ENCODE measurements at regions not wholly inside any gene's neighbourhood (a gene's known extent, or its start where the extent isn't known, plus 50 kb on each side); places are given as distances from the start of the nearest gene placed in this dataset.

GRCh38 chr20:39100691-39101090 lies 138.5 kb downstream of the DHX35 start:
- no peak overlapping the region for H2BK12ac ChIP-seq (ENCODE audit: low read depth, low read length)
- no peaks in the 10 kb centered on the region for H3K79me2 ChIP-seq (ENCODE audit: control insufficient read depth in 1 of 2, insufficient read depth in 2 of 2, low read length in 2 of 2)
- peaks cover 3% of the 10 kb centered on the region; the same call in 1 of the 2 replicates for H3K23me2 ChIP-seq (ENCODE audit: low read depth, low read length)
- no peak overlapping the region for H2AFZ ChIP-seq (ENCODE audit: low read length)
- no peak overlapping the region for H2BK20ac ChIP-seq (ENCODE audit: low read length)
- no peak overlapping the region for H3K23ac ChIP-seq (ENCODE audit: insufficient read length)
- H3K14ac ChIP-seq (ENCODE audit: insufficient read length), result no peak overlapping the region
- no peak overlapping the region for H4K8ac ChIP-seq (ENCODE audit: extremely low read depth, insufficient read depth, low read length)
- H4K20me1 ChIP-seq (replicated peaks in 1 of 2; ENCODE audit: control insufficient read depth in 1 of 2, insufficient read depth in 2 of 2, low read length in 2 of 2), result peaks cover 0 to 3% of the 10 kb centered on the region in 2 experiments
- FAIRE-seq (no peak), DNase-seq (ENCODE audit: low read depth in 1 of 2, low spot score in 2 of 2) (no peak)
- no peak overlapping the region for H3K4me3 ChIP-seq (ENCODE audit: extremely low read depth in 1 of 4, insufficient read depth in 2 of 4, low read depth in 3 of 4, low read length in 4 of 4)
- no peak overlapping the region for H3K4ac ChIP-seq (replicated peaks; ENCODE audit: insufficient read length, low read depth, low read length)
- no peak overlapping the region for H4K91ac ChIP-seq (replicated peaks; ENCODE audit: insufficient read length, low read length)
- no peak overlapping the region for H4K5ac ChIP-seq (ENCODE audit: insufficient read length, low read depth, low read length)
- no peak overlapping the region for H2BK15ac ChIP-seq (ENCODE audit: low read length)
- H3K79me1 ChIP-seq (ENCODE audit: low read depth, low read length), result no peaks in the 10 kb centered on the region
- no peak overlapping the region for H3K56ac ChIP-seq (replicated peaks; ENCODE audit: insufficient read length, low read depth, low read length)
- H3K4me2 ChIP-seq (ENCODE audit: insufficient read depth in 1 of 2, low read depth in 2 of 2, low read length in 2 of 2), result no peak overlapping the region
- no peak overlapping the region for H2BK5ac ChIP-seq (ENCODE audit: low read depth, low read length)
- no peak overlapping the region for H3K9ac ChIP-seq (replicated peaks in 1 of 4; ENCODE audit: extremely low read depth in 1 of 4, low read depth in 3 of 4, low read length in 3 of 4)
- H2BK120ac ChIP-seq (replicated peaks; ENCODE audit: low read depth, low read length), result no peak overlapping the region
- H2AK5ac ChIP-seq (ENCODE audit: low read depth, low read length), result no peak overlapping the region
- WGBS, 2 experiments (ENCODE audit: extremely low coverage in 1 of 2, insufficient coverage in 1 of 2, insufficient read length in 1 of 2, insufficient replicate concordance in 2 of 2, low coverage in 1 of 2, low lambda C conversion rate in 2 of 2, missing lambda C conversion rate in 1 of 2), result 72% methylated on average over 6 of the region's 6 CpGs; no CpG with 5 or more reads in 1 of the 2 experiments
- no peak overlapping the region for H3K18ac ChIP-seq (ENCODE audit: extremely low read depth, low read length)
- no peaks in the 10 kb centered on the region for H3K4me1 ChIP-seq (replicated peaks in 1 of 4; ENCODE audit: control insufficient read depth in 3 of 4, insufficient read depth in 4 of 4, low read length in 3 of 4)
- H3K9me3 ChIP-seq (ENCODE audit: insufficient read depth in 2 of 2, low read depth in 1 of 2, low read length in 1 of 2), result peaks cover 0 to 4% of the 10 kb centered on the region in 2 experiments; a peak in 2 of 4 replicates
- no peaks in the 10 kb centered on the region for H3K36me3 ChIP-seq (ENCODE audit: control insufficient read depth in 2 of 4, insufficient read depth in 4 of 4, low read length in 3 of 4)
- no peak overlapping the region for H3K27ac ChIP-seq (ENCODE audit: low read depth, low read length)
- POLR2A ChIA-PET (ENCODE audit: partially characterized antibody), result no interaction called here
- CTCF ChIA-PET (ENCODE audit: partially characterized antibody), result interaction anchor here (0.9 kb wide), 1 partner anchor 12 kb away, joined by 4 read pairs; no protein-coding TSS in a partner anchor
- no peaks in the 10 kb centered on the region for H3K27me3 ChIP-seq (replicated peaks in 1 of 4; ENCODE audit: control insufficient read depth in 3 of 4, extremely low read depth in 1 of 4, insufficient read depth in 3 of 4, low read length in 3 of 4)
- no peak for TF ChIP-seq GABPA (IDR thresholded peaks at IDR 0.05; ENCODE audit: borderline replicate concordance, insufficient read depth, low read length)
- no peak for TF ChIP-seq KDM4A (IDR thresholded peaks at IDR 0.05; ENCODE audit: low read depth, low read length, severe bottlenecking)
- TF ChIP-seq, protein P1, sequence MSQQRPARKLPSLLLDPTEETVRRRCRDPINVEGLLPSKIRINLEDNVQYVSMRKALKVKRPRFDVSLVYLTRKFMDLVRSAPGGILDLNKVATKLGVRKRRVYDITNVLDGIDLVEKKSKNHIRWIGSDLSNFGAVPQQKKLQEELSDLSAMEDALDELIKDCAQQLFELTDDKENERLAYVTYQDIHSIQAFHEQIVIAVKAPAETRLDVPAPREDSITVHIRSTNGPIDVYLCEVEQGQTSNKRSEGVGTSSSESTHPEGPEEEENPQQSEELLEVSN (IDR thresholded peaks at IDR 0.05), result no peak
- TF ChIP-seq NRF1 (IDR thresholded peaks at IDR 0.05; ENCODE audit: low read depth, low read length), result no peak
- no peak for TF ChIP-seq HDAC2 (IDR thresholded peaks at IDR 0.05; ENCODE audit: borderline replicate concordance in 1 of 2, low read depth in 2 of 2, low read length in 2 of 2)
- TF ChIP-seq CTCF (IDR thresholded peaks at IDR 0.05; ENCODE audit: control extremely low read depth in 1 of 3, insufficient read depth in 1 of 3, low read depth in 1 of 3, low read length in 3 of 3), result no peak
- TF ChIP-seq TCF12 (IDR thresholded peaks at IDR 0.05; ENCODE audit: low read depth, low read length), result no peak
- no peak for TF ChIP-seq SP2 (IDR thresholded peaks at IDR 0.05; ENCODE audit: low read length)
- no peak for TF ChIP-seq USF2 (IDR thresholded peaks at IDR 0.05; ENCODE audit: low read length)
- no peak for TF ChIP-seq JUN (IDR thresholded peaks at IDR 0.05; ENCODE audit: low read depth, low read length)
